ENCODE measurements at regions not wholly inside any gene's neighbourhood (a gene's known extent, or its start where the extent isn't known, plus 50 kb on each side); places are given as distances from the start of the nearest gene placed in this dataset.
"Not testable (repeated sequence)": the region's sequence is repeated elsewhere in the genome, so short reads cannot be mapped to it uniquely, and the experiment has no call there.

DNA sequence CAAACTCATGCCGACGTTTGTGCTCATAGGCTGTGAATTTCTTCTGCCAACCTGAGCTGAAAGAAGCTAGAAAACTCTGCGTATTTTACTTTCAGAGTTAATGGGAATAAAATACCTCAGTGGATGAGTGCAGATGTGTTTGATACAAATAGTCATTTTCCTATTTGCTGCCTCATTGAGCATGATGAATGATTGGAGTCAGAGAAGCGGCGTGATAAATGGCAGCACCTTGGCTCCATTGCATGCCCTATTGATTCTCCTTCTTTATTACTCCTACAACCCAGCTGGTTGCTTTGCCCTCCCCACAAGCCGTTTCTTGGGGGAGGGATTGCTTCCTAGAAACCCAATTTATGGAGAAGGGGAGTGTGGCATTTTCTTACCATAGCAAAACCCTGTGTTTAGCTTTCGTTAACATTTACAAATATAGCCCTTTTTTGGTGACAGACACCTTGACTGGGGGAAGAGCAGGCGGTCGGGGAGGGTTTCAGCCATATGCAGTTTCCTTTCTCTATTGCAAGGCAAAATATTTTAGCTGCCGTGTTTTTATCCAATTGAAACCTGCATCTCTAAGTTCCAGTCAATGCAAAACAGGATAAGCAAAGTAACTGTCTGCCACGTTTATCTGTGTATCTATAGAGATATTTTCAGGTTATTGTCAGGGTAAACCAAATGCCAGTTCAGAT lies 93.1 kb upstream of the TBCA start:
- no peak for DNase-seq

DNA sequence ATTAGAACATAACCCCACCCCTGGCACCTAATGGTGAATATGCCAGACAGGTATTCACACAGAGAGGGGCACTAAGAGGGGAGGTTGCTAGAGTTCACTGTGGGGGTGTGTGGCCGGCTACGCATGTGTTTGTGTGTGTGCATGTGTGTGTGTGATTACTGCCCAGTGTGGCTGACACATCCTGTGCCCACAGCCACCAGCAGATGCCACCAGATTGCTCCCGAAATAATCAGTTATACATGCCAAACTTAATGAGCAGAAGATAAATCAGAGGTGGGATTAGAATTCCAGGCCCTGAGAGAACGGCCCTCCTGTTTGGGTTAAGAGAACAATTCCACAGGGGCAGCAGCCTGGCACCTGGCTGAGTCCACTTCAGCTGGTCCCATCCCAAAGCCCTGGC lies 91.8 kb upstream of the TBCA start:
- no peak for DNase-seq

DNA sequence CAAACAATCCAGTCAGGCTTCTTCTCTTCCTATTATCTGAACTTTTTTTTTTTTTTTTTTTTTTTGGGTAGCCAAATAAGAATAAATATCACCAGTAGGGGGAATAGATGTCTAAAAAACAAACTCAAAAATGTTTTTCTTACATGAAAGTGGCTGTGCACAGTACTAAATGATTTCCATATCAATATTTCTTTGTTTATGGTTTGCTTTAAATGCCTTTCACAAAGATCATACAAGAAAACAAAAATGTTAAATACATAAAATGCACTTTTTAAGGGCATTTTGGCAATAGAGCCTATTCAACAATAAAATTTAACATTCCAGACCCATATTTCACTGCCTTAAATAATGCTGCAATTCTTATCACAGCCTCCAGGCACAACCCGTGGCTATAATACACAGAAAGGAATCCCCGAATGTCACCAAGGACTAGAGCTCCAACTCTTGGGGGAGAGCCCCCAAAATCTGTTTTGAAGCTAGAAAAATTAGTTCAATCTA lies 91.1 kb upstream of the TBCA start:
- peak; percentile 8 for DNase-seq

DNA sequence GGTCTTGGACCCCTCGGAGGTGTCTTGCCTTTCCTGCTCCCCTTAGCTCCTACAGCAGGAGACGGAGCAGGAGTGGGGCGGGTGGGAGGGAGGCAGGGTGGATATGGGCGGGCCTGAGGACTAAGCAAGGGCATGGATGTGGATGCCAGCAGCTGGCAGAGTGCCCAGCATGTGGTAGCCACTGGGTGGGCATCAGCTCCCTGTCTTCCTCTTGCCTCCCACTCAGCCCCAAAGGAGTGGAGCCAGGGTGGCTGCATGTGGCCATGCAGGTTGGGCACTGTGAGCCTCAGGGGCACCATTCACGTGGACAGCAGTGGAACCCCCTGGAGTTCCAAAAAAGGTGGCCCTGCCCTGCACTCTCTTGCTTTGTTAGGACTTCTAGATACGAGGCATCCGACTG lies 90.1 kb upstream of the TBCA start:
- DNase-seq: no peak

DNA sequence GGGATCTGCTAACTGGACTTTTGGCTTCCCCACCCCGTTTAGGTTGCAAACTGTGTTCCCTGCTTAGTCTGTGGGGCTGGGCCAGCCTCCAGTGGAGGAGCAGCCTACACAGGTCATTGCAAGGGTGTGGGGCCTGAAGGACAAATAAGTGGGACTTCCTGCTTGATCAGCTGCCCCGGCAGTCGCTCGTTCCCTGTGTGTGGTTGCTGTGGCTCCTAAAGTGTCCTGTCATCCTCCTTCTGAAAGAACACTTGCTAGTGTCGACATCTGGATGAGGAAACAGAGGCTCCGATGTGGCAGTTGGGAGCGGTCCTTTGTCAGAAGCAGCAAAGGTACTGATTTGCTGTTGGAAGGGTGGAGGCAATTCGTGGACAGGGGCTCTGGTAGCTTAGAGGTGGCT lies 88.9 kb upstream of the TBCA start:
- no peak for DNase-seq

DNA sequence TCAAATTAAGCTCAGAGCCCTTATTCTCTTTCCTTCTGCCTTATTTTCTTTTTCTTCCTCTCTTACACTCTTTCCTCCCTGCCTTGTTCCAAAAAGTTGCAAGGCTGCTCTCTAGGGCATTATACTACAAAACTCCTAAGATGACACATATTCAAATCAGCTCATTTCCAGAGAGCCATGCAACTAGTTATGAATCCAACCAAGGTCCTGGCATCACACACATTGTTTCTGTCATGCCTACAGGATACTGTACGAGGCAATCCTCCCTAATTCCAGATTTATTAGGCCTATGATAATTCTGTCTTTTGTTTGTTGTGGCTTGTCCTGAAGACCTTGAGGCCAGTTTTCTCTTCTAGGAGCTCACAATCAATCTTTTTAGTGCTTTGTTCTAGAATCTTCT lies 87.0 kb upstream of the TBCA start:
- DNase-seq: no peak

DNA sequence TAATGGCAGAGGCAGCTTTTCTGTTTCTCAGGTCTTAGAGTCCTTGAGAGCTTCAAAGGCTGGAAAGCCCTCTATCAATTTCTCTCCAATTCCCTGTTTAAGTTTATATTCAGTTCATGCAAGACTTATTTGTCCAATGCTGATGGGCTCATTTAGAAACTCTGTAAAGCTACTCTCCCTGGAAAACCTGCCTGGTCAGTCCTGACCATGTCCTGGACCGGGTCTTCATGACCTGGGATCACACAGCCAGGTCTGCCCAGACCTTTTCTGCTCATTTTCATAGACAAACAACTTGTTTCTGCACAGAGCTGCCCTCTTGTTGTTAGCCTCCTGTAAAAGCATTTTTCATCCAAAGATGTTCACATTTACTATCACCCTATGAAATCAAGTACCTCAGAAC lies 85.4 kb upstream of the TBCA start:
- DNase-seq: no peak

DNA sequence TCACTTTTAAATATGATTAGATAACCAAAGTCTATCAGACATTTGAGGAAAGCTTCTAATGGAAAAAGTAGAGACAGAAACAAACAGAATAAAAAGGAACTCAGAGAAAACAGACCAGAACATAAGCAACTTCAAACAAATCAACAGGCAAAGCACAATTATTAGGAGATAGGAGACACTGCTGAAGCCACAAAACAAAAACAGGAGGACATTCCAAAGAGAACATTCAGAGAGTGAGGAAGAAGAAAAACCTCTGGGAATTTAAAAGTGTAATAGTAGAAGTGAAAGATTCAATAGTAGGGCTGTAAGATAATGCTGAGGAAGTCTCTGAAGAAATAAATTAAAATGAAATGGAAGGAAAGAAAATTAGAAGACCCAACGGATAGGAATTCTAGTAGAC lies 83.2 kb upstream of the TBCA start:
- DNase-seq: no peak

DNA sequence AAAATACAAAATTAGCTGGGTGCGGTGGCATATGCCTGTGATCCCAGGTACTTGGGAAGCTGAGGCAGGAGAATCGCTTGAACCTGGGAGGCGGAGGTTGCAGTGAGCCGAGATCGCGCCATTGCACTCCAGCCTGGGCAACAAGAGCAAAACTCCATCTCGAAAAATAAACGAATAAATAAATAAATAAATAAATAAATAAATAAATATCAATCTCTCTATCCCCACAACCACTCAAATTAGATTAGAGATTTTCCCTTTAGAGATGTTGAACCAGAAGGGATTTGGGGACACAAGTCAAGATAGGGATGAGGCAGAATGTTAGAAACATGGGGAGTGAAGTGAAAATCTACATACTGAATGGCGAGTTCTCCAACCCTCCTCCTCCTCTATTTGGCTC lies 82.5 kb upstream of the TBCA start:
- DNase-seq: not testable (repeated sequence)

DNA sequence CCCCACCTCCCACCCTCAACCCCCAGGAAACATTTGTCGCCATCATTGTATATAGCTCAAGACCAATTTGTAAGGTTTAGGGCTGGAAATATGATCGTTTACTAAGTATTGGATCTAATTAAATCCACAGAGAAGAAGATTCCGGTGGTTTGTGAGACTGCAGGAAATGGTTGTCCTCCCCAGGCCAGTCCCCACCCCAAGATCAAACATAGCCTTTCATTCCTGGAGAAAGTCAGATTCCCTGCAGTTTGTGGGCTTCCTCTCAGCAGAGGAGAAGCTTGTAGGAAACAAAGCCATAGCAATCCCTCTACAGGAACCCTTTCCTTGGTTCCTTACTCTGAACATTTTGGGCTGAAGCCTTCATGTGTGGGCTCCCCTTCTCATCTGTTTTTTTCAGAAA lies 79.2 kb upstream of the TBCA start:
- no peak for DNase-seq

DNA sequence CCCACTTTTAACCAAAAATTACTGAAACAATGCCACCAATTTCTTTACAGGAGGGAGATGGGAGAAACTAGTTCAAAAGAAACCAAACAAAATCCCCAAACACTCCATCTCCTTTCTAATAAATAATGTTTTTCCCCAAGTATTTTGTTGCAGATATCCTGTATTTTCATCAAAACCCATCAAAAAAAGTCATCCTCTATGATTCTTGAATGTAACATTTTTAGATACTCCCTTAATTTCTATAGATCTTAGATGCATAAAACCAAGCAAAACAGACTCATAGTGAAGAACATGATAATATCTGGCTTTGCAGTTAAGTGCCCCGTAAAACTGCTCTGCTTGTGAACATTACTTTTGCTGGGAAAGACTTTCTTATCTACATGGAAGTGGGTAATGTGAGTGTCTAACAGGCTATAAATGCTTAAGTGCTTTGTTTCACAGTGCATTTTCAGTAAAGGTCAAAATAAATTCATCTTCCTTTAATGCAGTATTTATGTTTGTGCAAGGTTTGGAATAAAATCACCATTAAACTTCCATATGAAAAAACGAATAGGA lies 77.3 kb upstream of the TBCA start:
- no peak for DNase-seq

DNA sequence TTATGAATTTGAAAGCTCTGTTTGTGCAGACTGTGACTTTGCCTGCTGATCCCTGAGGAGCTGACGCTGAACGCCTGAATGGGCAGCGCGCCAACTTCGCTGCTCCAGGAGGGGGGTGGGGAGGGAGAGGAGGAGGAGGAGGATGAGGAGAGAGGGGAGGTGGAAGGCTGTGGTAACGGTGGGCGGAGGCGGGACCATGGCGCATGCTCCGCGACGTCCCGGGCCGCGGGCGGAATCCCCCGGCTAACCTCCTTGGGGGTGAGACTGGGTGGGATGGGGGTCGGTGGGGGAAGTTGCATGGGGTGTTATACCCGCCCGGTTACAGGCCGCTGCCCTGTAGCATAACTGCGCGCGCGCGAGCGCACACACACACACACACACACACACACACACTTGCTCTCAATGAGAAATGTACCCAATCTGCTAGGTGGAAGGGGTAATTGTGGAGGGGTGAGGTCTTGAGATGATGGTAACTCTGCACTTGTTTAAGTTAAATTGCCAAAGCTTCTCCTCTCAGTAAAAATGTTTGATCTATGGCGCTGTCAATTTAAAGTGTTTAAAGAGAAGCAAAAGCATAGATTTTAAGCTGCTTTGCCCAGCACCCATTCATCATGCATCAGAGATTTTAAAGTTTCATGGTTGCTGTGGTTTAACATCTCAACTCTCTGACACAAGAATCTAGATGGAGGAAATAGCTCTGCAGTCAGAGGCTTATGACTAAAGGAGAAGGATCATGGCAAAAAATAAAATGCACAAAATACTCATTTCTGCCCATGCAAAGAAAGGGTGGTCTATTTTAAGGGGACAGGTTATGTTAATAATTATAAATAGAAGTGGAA lies 76.6 kb upstream of the TBCA start:
- peak; percentile 65 for DNase-seq

DNA sequence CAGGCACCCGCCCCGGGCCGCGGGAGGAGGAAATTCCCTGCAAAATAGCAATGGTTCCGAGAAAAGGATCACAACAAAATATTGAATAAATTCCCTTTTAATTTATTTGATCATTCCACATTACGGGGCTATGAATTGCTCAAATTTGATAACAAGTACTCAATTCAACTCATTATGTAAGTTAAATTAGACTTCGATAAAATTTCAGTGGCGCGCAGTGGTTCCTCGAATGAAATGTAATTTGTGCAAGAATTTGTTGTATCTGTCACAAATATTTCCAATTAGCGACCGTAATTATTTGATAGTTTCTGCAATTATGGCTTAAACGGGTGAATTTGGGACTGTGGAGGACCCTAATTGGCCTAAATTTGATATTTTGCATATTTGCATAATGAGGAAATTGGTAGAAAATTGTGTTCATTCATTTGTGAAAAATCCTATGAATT lies 76.0 kb upstream of the TBCA start:
- peak; percentile 9 for DNase-seq

DNA sequence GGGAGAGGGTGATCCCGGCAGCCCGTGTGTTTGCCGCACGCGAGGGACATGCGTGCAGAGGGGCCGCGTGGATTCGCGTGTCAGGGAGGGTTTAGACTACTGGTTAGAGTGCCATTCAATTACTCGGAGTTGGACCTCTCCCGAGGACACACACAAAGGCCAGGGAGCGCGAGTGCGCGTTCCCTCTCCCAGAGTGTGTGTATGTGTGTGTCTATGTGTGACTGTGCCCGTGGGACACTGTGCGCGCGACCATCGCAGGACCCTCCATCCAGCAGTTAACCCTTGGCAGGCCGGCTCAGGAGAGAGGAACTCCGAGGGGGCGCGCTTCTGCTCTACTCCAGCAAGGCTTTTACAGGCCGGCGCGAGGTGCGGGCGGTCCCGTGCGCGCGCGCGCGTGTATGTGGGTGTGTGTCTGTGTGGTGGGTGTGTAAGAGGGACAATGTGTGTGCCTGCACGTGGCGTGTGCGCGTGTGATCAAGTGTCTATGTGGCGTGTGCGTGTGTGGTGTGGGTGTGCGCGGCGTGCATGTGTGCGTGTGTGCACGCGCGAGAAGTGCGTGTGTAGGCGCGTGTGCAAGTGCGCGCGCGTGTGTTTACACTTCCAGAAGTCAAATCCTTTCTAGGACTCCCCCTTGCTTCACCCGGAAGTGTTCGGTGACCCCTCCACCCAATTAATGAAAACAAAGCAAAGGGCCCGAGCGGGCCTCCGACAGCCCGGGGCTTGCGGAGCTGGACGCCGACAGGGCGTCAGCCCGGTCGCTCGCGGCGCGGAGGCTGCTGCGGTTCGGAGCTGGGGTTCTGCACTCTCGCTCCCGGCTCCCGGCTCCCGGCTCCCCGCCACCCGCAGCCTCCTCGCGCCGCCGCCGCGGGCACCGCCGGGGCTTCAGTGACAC lies 75.3 kb upstream of the TBCA start:
- DNase-seq: peak; percentile 64

DNA sequence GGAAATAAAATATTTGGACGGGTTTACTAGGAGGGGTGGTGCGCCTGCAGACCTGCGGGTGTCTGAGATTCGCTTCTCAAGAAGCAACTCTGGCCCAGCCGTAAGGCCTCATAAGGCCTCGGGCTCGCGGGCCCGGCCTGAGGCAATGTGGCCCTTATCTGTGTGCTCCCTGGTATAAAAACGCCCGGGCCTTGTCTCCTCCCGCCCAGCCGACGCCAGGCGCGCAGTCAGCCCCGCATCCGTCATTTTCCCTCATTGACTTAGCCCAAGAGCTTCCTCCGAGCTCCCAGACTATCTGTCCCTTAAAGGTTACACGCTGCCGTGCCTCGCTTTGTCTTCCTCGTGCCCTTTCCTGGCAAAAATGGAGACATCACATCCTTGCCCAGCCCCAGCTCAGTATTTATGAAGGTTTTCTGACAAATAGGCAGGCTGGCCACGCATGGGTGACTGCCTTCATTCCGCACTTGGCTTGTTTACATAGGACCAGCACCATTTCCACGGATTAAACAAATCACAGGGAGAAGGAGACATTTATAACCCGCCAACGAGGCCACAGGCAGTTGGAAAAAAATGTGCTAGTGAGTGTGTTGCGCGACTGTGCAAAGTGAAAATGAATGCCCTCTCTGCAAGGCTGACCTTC lies 74.5 kb upstream of the TBCA start:
- no peak for DNase-seq

DNA sequence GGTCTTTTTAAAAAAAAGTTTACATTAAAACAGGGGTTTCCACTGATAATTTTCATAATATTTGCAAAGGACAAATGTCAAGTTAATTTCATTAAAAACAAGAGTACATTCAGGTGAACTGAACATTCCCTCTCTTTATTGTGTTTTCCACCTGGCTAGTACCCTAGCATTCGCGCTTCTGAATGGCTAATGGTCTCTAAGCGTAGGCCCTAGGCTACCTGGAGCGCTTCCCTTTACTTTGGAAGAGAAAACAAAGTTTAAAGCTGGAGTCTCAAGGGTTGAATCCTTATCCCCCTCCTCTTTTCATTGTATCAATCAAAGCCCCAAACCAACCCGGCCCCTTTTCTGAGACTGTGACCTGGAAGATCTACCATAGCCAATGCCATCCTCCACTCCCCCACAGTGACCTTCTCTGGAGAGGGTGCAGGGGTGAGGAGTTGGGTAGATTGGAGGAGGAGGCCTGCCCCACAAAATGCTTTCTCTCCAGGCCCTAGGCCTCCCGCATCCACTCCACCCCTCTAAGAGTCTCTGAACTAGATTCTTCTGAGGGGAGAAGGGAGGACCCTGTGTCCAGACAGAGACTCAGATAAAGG lies 73.3 kb upstream of the TBCA start:
- no peak for DNase-seq

DNA sequence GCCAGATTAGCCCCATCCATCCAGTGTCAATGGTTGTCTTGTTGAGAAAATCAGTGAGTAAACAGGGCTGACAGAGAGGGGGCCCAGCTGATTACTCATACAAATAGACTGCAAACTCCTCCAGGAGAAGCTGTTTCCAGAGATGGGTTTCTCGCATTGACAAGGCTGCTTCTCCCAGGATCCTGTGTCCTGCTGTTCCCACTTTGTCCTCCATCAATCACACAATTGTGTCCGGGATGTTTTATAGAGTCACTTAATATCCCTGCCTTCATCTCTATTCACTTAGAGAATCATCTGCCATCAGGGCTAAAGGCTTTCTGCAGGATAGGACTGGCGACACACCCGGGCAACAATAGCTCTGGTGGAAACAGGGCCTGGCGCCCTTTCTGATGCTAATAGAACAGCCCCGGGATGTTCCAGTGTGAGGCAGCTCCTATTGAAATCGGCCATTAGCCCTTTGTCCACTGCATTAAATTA lies 71.7 kb upstream of the TBCA start:
- no peak for DNase-seq

DNA sequence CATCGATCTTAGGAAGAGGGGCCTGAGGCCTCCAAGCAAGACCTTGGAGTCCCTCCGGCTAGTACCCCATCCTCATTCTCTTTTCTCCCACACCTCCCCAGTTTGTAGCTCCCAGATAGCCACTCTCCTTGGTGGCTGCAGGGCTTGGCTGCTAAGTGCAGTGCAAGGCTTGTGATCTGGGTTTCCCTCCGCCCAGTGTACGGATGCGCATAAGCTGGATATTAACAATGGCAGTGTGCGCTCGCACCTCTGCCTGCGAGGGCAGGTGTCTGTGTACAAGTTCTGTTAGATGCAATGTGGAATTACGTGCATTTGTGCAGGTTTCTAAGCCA lies 71.0 kb upstream of the TBCA start:
- no peak for DNase-seq

DNA sequence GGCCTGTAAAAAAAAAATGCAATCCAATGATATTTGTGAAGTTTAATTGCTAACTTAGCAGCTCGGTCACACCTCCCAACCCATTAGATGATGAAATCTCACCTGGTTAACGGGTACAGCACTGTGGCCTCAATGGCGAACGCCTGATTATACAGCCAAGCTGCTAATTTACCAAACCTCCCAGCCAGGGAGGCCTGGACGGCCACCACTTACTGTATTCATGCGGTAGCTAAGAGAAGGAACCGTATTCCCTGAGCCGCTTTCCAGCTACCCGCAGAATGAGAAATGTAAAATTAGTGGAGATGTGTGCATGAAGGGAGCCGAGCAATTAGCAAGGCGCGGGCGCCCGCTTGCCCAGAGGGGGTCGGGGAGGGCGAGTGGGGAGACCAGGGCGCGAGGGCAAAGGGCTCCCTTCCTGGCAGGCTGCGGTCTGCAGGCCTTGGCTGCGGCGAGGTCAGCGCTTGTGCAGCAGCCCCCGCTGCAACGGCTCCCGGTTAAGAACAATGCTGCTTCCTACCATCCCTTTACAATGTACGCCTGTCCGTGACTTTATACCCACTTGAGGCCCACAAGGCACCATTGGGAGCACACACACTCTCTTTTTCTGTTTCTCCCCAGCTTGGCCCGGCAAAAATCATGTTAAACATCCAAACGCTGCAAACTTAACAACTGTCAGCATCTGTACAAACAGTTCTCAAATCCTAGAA lies 70.4 kb upstream of the TBCA start:
- DNase-seq: no peak

DNA sequence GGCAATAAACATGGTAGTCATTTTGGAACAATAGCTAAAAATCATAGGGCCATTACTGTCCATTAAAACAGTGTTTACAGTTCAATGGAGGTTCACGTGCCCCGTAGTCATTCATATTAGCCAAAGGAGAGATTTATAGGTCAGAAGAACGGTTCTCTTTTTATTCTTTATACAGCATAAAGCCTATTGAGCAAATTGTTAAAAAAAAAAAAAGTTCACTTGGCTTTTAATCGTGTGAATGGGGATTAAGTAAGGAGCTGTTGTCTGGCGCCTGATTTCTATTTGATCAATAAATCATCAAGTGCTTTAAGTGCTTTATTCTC lies 69.1 kb upstream of the TBCA start:
- DNase-seq: no peak

Measured in muscle of arm (tissue), 1 donor.